ENCODE measurements at regions not wholly inside any gene's neighbourhood (a gene's known extent, or its start where the extent isn't known, plus 50 kb on each side); places are given as distances from the start of the nearest gene placed in this dataset.
A peak's percentile ranks its signal among the peaks of the same experiment; 100 is the strongest.

- DNase-seq = no peak
Observed at GRCh38 chr7:35501681-35502080, 193.3 kb downstream of the HERPUD2 start.

- no peak for DNase-seq
Observed at GRCh38 chr7:35499226-35499625, 195.7 kb downstream of the HERPUD2 start.

GRCh38 chr7:35498416-35498815 lies 196.5 kb downstream of the HERPUD2 start:
- DNase-seq = no peak

GRCh38 chr7:35495844-35496243 lies 199.1 kb downstream of the HERPUD2 start:
- DNase-seq = no peak

GRCh38 chr7:35495377-35495776 lies 199.6 kb downstream of the HERPUD2 start:
- no peak for DNase-seq

GRCh38 chr7:35494407-35494806 lies 200.5 kb downstream of the HERPUD2 start:
- DNase-seq = no peak

GRCh38 chr7:35492451-35493175 lies 202.3 kb downstream of the HERPUD2 start:
- DNase-seq = no peak

DNA sequence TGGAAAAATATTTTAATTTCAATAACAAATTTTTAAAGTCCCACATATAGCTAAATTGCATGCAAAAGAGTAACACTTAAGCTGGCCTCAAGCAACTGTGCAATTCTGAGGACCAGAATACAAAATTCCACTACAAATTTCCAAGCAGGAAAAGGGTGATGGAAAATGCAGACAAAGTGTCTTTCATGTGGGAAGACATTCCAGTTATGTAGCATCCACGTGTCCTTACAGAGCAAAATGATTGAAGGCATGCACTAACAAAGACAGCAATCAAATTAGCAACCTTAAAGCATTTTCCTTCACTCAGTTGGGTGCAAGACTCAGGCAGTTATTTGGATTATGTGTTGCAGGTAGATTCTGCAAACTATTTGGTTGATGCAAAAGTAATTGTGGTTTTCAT lies 203.7 kb downstream of the HERPUD2 start:
- no peak for DNase-seq

DNA sequence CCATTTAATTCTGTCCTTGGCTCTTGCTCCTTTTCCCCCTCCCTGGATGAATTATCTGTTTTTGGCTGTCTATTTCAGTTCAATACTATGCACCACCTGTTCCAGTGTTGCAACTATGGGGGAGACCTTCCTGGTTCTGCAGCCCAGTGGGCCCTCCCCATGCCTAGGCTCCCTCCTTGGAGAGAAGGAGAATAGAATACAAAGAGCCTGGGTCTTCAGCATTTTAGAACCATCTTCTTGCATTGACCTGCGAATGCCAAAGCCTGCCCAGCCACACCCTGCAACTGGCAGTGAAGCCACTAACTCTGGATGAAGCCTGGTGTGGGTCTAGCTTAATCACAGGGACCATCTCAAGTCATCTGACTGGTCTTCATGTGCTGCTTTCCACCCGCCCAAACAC lies 207.1 kb downstream of the HERPUD2 start:
- no peak for DNase-seq

- no peak for DNase-seq
Observed at GRCh38 chr7:35487402-35487801, 207.5 kb downstream of the HERPUD2 start.

GRCh38 chr7:35485436-35485835 lies 209.5 kb downstream of the HERPUD2 start:
- DNase-seq = no peak

- DNase-seq = no peak
Observed at GRCh38 chr7:35483568-35483967, 211.4 kb downstream of the HERPUD2 start.

GRCh38 chr7:35482231-35482630 lies 212.7 kb downstream of the HERPUD2 start:
- no peak for DNase-seq

GRCh38 chr7:35480806-35481205 lies 214.1 kb downstream of the HERPUD2 start:
- DNase-seq = no peak

GRCh38 chr7:35477609-35478008 lies 217.3 kb downstream of the HERPUD2 start:
- no peak for DNase-seq

- DNase-seq = no peak
Observed at GRCh38 chr7:35474100-35474499, 220.2 kb upstream of the TBX20 start.

DNA sequence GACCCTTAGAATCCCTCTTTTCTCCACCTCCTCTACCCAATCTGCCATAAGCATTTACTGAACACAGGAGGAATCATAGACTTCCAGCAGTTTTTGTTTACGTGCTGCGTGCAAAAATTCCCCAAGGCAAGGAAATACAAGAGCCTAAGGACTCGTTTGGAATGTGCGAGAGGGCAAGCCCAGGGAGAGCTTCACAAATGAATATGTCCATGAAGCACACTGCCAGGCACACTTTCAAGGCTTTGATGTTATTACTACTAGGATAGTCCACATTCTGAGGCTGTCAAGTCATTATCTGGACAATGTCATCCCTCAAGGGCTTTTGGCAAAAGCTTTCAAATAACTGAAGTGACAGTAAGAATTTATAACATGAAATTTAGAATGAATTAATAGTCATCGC lies 214.7 kb upstream of the TBX20 start:
- no peak for DNase-seq

GRCh38 chr7:35467456-35467978 lies 213.6 kb upstream of the TBX20 start:
- no peak for DNase-seq

GRCh38 chr7:35465791-35466336 lies 212.0 kb upstream of the TBX20 start:
- peak; percentile 59 to 61 for DNase-seq

DNA sequence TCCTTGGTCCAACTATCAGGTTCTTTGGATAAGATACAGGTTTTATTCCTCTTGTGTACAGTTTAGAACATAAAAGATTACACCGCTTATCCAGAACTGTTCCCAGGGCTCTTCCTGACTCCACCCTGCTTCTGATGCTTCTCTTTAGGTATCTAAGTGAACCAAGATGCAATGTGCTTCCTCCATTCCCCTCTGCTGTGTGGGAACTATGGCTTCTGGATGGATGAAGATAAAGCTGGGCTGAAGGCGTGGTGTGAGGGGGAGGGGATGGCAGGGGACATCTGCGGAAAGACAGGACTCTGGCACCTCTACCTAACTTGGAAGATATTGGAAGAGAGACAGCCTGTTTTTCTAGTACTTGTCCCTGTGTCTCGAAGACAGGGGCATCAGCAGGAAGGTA lies 209.9 kb upstream of the TBX20 start:
- DNase-seq = no peak

GRCh38 chr7:35463176-35463700 lies 209.3 kb upstream of the TBX20 start:
- no peak for DNase-seq

- DNase-seq = peak in 1 of 2 donors; percentile 17
Observed at GRCh38 chr7:35454575-35455385, 200.9 kb upstream of the TBX20 start.

All from right lung (tissue), 2 donors.